ENCODE measurements at regions not wholly inside any gene's neighbourhood (a gene's known extent, or its start where the extent isn't known, plus 50 kb on each side); places are given as distances from the start of the nearest gene placed in this dataset.
A peak's percentile ranks its signal among the peaks of the same experiment; 100 is the strongest.

- H3K4me3 ChIP-seq (ENCODE audit: low read depth, low read length): no peak overlapping the region
- no peak for DNase-seq (ENCODE audit: low read depth)
- no peak for TF ChIP-seq CTCF (IDR thresholded peaks at IDR 0.05; ENCODE audit: low read depth, low read length, missing control alignments)
- in situ Hi-C loops (cut with HindIII; ENCODE audit: low sequenced_read_pairs): no loop called here
Observed at GRCh38 chr13:63551731-63552130, 2136.1 kb upstream of the PCDH20 start.

GRCh38 chr13:63546524-63546923, 2130.9 kb upstream of the PCDH20 start:
- in situ Hi-C loops (cut with HindIII; ENCODE audit: low sequenced_read_pairs): no loop called here
- no peak for DNase-seq (ENCODE audit: low read depth)
- H3K4me3 ChIP-seq (ENCODE audit: low read depth, low read length): no peak overlapping the region
- TF ChIP-seq CTCF (IDR thresholded peaks at IDR 0.05; ENCODE audit: low read depth, low read length, missing control alignments): no peak

- no peak for TF ChIP-seq CTCF (IDR thresholded peaks at IDR 0.05; ENCODE audit: low read depth, low read length, missing control alignments)
- no peak for DNase-seq (ENCODE audit: low read depth)
- in situ Hi-C loops (cut with HindIII; ENCODE audit: low sequenced_read_pairs): no loop called here
- H3K4me3 ChIP-seq (ENCODE audit: low read depth, low read length): no peak overlapping the region
Observed at GRCh38 chr13:63542770-63543169, 2127.1 kb upstream of the PCDH20 start.

- in situ Hi-C loops (cut with HindIII; ENCODE audit: low sequenced_read_pairs): no loop called here
- H3K4me3 ChIP-seq (ENCODE audit: low read depth, low read length): no peak overlapping the region
- TF ChIP-seq CTCF (IDR thresholded peaks at IDR 0.05; ENCODE audit: low read depth, low read length, missing control alignments): no peak
- no peak for DNase-seq (ENCODE audit: low read depth)
Observed at GRCh38 chr13:63541336-63541735, 2125.7 kb upstream of the PCDH20 start.

- TF ChIP-seq CTCF (IDR thresholded peaks at IDR 0.05; ENCODE audit: low read depth, low read length, missing control alignments): no peak
- no peak for DNase-seq (ENCODE audit: low read depth)
- in situ Hi-C loops (cut with HindIII; ENCODE audit: low sequenced_read_pairs): no loop called here
- no peak overlapping the region for H3K4me3 ChIP-seq (ENCODE audit: low read depth, low read length)
Observed at GRCh38 chr13:63540061-63540460, 2124.4 kb upstream of the PCDH20 start.

GRCh38 chr13:63517371-63517770, 2101.7 kb upstream of the PCDH20 start:
- in situ Hi-C loops (cut with HindIII; ENCODE audit: low sequenced_read_pairs): no loop called here

More at GRCh38 chr13:63517371-63517770, 2101.7 kb upstream of the PCDH20 start:
- DNase-seq (ENCODE audit: low read depth): peak; percentile 99
- TF ChIP-seq CTCF (IDR thresholded peaks at IDR 0.05; ENCODE audit: low read depth, low read length, missing control alignments): no peak
- no peak overlapping the region for H3K4me3 ChIP-seq (ENCODE audit: low read depth, low read length)
